Osteocyte (in vitro differentiated cells): ENCODE measurements at regions not wholly inside any gene's neighbourhood (a gene's known extent, or its start where the extent isn't known, plus 50 kb on each side); places are given as distances from the start of the nearest gene placed in this dataset.

Experiments used
- DNase-seq: peaks from one replicate; pipeline ENCODE4 v3.0.0; 2021; ENCODE audit warnings: mixed read lengths; ENCODE audit not compliant: unreplicated experiment; ENCODE audit errors: extremely low spot score
- H3K27ac Mint-ChIP-seq: one replicate; pipeline ENCODE4 v1.8.0; 2021; ENCODE audit warnings: mild to moderate bottlenecking, mixed read lengths; ENCODE audit not compliant: unreplicated experiment
- H3K27me3 Mint-ChIP-seq: one replicate; pipeline ENCODE4 v1.8.0; 2021; ENCODE audit warnings: mixed read lengths; ENCODE audit not compliant: unreplicated experiment
- H3K36me3 Mint-ChIP-seq: one replicate; pipeline ENCODE4 v1.8.0; 2021; ENCODE audit warnings: mixed read lengths; ENCODE audit not compliant: unreplicated experiment
- H3K4me1 Mint-ChIP-seq: one replicate; pipeline ENCODE4 v1.8.0; 2021; ENCODE audit warnings: mixed read lengths; ENCODE audit not compliant: unreplicated experiment
- H3K4me3 Mint-ChIP-seq: one replicate; pipeline ENCODE4 v1.8.0; 2021; ENCODE audit warnings: mild to moderate bottlenecking, moderate library complexity, mixed read lengths; ENCODE audit not compliant: unreplicated experiment
- H3K9me3 Mint-ChIP-seq: one replicate; pipeline ENCODE4 v1.8.0; 2021; ENCODE audit warnings: mixed read lengths; ENCODE audit not compliant: unreplicated experiment
- TF ChIP-seq, protein P1 (sequence below): fragments of 200-600 bp; sonication (generic); IDR thresholded peaks from 2 replicates; pipeline ENCODE4 v1.5.0; 2021; ENCODE audit warnings: antibody characterized with exemption, mild to moderate bottlenecking, moderate library complexity

DNA sequence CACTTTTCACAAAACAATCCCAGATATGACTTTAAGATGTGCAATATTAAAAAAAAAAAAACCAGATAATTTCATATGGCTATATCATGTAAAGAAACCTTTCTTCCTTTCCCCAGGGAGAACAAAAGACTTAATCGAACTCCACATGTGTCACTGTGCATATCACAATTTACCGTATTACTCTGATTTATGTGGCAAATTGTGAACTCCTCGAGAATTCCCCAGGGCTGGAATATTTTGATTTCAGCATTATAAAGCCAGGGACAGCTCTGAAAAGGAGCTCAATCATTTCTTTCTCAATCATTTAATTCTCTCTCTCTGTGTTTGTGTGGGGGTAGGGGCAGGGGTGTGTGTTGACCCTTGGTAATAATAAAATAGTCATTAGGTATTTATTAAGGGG is 165.8 kb downstream of the TDRD15 start:
- Mint-ChIP-seq H3K4me3 (no peak overlapping the region), H3K4me1 (peaks cover 3% of the 10 kb centered on the region), H3K9me3 (no peaks in the 10 kb centered on the region), H3K27me3 (peaks cover 7% of the 10 kb centered on the region), H3K36me3 (no peaks in the 10 kb centered on the region), H3K27ac (no peak overlapping the region)
- TF ChIP-seq, protein P1, sequence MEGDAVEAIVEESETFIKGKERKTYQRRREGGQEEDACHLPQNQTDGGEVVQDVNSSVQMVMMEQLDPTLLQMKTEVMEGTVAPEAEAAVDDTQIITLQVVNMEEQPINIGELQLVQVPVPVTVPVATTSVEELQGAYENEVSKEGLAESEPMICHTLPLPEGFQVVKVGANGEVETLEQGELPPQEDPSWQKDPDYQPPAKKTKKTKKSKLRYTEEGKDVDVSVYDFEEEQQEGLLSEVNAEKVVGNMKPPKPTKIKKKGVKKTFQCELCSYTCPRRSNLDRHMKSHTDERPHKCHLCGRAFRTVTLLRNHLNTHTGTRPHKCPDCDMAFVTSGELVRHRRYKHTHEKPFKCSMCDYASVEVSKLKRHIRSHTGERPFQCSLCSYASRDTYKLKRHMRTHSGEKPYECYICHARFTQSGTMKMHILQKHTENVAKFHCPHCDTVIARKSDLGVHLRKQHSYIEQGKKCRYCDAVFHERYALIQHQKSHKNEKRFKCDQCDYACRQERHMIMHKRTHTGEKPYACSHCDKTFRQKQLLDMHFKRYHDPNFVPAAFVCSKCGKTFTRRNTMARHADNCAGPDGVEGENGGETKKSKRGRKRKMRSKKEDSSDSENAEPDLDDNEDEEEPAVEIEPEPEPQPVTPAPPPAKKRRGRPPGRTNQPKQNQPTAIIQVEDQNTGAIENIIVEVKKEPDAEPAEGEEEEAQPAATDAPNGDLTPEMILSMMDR = no peak
- no peak for DNase-seq

DNA sequence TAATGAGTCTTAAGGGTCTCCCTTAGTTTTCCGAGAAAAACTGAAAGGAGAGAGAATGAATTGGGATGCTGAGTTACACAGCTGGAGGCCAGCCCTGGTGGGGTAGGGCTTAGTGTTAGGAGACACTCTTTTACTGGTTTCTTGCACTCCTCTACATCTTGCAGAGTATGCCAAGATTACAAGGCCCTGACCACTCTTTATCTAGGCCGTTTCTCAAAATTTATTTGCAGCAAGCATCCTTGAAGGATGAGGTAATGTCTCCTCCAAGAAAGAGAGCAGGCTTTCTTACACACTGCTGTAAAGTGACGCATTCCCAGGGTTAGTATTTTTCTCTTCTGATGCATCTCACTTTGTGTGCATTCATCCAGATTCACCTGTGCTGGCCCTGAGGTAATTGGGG is 166.2 kb downstream of the TDRD15 start:
- TF ChIP-seq, protein P1 = no peak
- Mint-ChIP-seq H3K9me3 (no peaks in the 10 kb centered on the region), H3K4me1 (peaks cover 3% of the 10 kb centered on the region), H3K27me3 (peaks cover 4% of the 10 kb centered on the region), H3K4me3 (no peak overlapping the region), H3K27ac (no peak overlapping the region), H3K36me3 (no peaks in the 10 kb centered on the region)
- DNase-seq = no peak

DNA sequence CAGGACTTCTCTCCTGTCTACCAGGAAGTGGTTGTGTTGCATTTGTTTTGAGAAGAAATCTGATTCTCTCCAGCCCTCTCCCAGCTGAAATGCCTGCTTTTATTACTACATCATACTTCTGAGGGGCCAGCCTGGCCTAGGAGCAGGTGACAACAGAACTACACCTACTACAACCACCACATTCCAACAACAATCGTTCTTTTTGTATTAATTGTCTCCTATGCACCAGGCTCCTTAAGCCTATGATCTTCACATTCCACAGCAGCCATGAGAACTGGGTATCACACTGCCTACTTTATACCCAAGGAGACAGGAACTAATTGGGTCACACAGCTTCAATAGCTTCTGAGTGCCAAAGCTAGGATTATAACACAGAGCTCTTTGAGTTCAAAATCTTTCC is 167.7 kb downstream of the TDRD15 start:
- H3K36me3 Mint-ChIP-seq = no peaks in the 10 kb centered on the region
- TF ChIP-seq, protein P1 = no peak
- no peak overlapping the region for H3K4me3 Mint-ChIP-seq
- DNase-seq = no peak
- H3K27ac Mint-ChIP-seq = no peak overlapping the region
- H3K9me3 Mint-ChIP-seq = no peaks in the 10 kb centered on the region
- H3K27me3 Mint-ChIP-seq = peaks cover 3% of the 10 kb centered on the region
- peaks cover 3% of the 10 kb centered on the region for H3K4me1 Mint-ChIP-seq

DNA sequence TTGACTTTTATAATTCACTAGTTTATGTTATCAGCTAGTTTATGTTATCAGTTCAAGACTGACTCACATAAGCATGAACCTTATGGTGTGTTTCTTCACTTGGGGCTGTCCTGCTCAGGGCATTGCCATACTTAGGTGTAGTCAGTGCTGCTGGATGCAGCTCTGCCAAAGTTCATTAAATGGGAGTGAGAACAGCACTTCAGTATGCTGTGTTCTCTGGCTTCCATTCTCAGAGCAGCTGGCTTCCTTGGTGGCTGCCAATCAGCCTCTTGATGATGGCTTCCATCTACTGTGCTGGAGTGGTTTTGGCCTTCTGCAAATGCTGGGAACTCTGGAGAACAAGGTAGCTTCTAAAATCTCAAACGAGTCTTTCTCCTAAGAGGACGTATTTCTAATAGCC is 170.7 kb downstream of the TDRD15 start:
- peaks cover 3% of the 10 kb centered on the region for H3K27me3 Mint-ChIP-seq
- TF ChIP-seq, protein P1 = no peak
- no peaks in the 10 kb centered on the region for H3K36me3 Mint-ChIP-seq
- H3K9me3 Mint-ChIP-seq = no peaks in the 10 kb centered on the region
- peaks cover 3% of the 10 kb centered on the region for H3K4me1 Mint-ChIP-seq
- no peak overlapping the region for H3K4me3 Mint-ChIP-seq
- H3K27ac Mint-ChIP-seq = no peak overlapping the region
- DNase-seq = no peak

DNA sequence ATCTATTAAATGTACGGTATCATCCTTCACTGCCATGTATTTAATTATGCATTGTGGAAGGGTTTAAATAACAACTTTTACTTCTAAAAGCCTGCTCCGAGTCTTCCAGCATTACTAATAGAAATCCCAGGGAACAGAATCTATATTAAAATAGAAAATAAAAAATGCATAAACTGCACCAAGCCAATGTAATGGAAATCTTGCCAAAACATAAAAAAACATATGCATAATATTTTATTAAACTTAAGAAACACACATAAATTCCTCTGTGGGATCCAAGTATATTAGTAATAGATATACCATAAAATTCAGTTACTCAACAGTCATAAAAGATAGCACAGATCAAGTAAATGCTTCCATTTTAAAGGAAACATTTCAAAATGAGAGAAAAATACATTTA is 175.6 kb downstream of the TDRD15 start:
- no peak for DNase-seq
- Mint-ChIP-seq H3K36me3 (no peaks in the 10 kb centered on the region), H3K4me3 (no peak overlapping the region), H3K4me1 (peaks cover 2% of the 10 kb centered on the region), H3K9me3 (no peaks in the 10 kb centered on the region), H3K27ac (no peak overlapping the region), H3K27me3 (peaks cover 5% of the 10 kb centered on the region)
- TF ChIP-seq, protein P1 = no peak
